Neural crest cell (in vitro differentiated cells): ENCODE measurements at regions not wholly inside any gene's neighbourhood (a gene's known extent, or its start where the extent isn't known, plus 50 kb on each side); places are given as distances from the start of the nearest gene placed in this dataset.

Source experiments
- DNase-seq: peaks from one replicate; pipeline ENCODE4 v3.0.0; 2021; ENCODE audit warnings: low read depth, mixed read lengths, low spot score
- H3K27ac Mint-ChIP-seq: one replicate; pipeline ENCODE4 v1.8.0; 2021; ENCODE audit warnings: mild to moderate bottlenecking, mixed read lengths; ENCODE audit not compliant: unreplicated experiment
- H3K27me3 Mint-ChIP-seq: 2 replicates; pipeline ENCODE4 v1.8.0; 2021; ENCODE audit warnings: low read depth, mild to moderate bottlenecking, mixed read lengths
- H3K36me3 Mint-ChIP-seq: 2 replicates; pipeline ENCODE4 v1.8.0; 2021; ENCODE audit warnings: low read depth, mild to moderate bottlenecking, mixed read lengths
- H3K4me1 Mint-ChIP-seq: 2 replicates; pipeline ENCODE4 v1.8.0; 2021; ENCODE audit warnings: mixed read lengths
- H3K4me3 Mint-ChIP-seq: one replicate; pipeline ENCODE4 v1.8.0; 2021; ENCODE audit warnings: mild to moderate bottlenecking, mixed read lengths
- H3K9me3 Mint-ChIP-seq: 2 replicates; pipeline ENCODE4 v1.8.0; 2021; ENCODE audit warnings: mixed read lengths
- CTCF ChIP-seq: fragments of 200-600 bp; sonication (generic); conservative IDR thresholded peaks from 2 replicates; pipeline ENCODE4 v1.5.0; 2021; ENCODE audit warnings: antibody characterized with exemption, mild to moderate bottlenecking

DNA sequence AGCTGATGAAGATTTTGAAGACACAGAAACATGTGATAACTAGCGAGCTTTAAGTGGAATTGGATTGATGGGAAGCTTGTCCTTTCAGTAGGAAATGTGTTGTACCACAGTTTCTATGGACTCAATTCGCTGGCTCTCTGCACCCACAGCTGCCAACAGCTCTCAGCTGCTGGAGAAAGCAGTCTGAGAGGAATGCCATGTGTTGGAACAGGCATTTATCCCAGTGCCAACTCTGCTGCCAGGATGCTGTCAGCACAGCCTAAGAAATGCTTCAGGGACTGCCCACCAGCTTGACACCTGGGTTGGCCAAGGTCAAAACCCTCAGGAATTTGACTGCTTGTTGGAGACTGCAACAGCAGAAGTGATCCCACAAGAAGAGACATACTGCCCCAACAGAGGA, 193.0 kb upstream of the THSD7B start:
- no peak for DNase-seq
- TF ChIP-seq CTCF = no peak
- Mint-ChIP-seq H3K27me3 (peaks cover 39% of the 10 kb centered on the region), H3K9me3 (no peaks in the 10 kb centered on the region), H3K27ac (no peak overlapping the region), H3K4me3 (no peak overlapping the region), H3K36me3 (no peaks in the 10 kb centered on the region), H3K4me1 (no peaks in the 10 kb centered on the region)

DNA sequence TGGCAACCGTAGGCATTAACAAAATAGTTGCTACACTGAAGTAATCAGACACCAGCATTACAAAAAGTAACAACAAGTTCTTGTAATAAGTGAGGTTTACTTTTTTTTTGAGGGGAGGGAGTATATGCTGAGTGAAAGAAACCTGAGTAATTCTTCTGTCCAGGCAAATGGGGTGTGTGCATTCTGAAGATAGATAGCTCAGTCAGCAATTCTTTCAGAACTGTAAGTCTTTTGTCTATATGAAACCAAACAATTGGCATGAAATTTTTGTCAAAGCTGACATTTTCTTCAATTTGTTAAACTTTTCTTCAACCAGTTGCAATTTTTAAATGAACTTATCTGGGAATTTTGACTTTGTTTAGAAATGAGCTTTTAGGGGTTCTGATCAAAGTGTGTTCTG, 208.1 kb upstream of the THSD7B start:
- TF ChIP-seq CTCF = no peak
- Mint-ChIP-seq H3K4me1 (no peaks in the 10 kb centered on the region), H3K36me3 (no peaks in the 10 kb centered on the region), H3K27me3 (peaks cover 67% of the 10 kb centered on the region), H3K9me3 (no peaks in the 10 kb centered on the region), H3K4me3 (no peak overlapping the region), H3K27ac (no peak overlapping the region)
- DNase-seq = no peak

- no peak for TF ChIP-seq CTCF
- Mint-ChIP-seq H3K27me3 (peaks cover 30% of the 10 kb centered on the region), H3K4me1 (no peaks in the 10 kb centered on the region), H3K9me3 (no peaks in the 10 kb centered on the region), H3K36me3 (no peaks in the 10 kb centered on the region), H3K27ac (no peak overlapping the region), H3K4me3 (no peak overlapping the region)
- no peak for DNase-seq
Observed at GRCh38 chr2:136550181-136550580, 215.2 kb upstream of the THSD7B start.

- TF ChIP-seq CTCF = no peak
- Mint-ChIP-seq H3K4me1 (no peaks in the 10 kb centered on the region), H3K4me3 (no peak overlapping the region), H3K9me3 (peaks cover 3% of the 10 kb centered on the region), H3K36me3 (no peaks in the 10 kb centered on the region), H3K27me3 (peaks cover 18% of the 10 kb centered on the region), H3K27ac (no peak overlapping the region)
- no peak for DNase-seq
Observed at GRCh38 chr2:136539355-136539754, 226.0 kb upstream of the THSD7B start.

DNA sequence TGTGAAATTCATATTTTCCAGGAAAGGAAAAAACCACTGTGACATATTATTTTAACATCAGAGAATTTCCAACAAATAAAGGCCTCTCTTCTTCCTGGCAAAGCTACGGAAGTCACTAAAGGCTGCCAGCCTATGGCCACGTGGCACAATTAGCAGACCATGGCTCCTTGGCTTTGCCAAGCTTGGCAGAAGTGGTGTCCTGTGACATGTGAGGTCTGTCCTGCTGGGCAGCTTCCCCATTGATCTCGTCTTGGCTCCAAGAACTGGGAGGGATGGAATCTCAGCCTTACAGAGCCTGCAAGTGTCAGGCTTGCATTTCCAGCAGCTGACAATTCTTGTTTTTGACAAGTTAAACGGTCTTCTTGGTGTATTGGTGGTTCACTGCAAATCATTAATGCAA, 226.9 kb upstream of the THSD7B start:
- no peaks in the 10 kb centered on the region for H3K36me3 Mint-ChIP-seq
- no peak overlapping the region for H3K4me3 Mint-ChIP-seq
- peaks cover 17% of the 10 kb centered on the region for H3K27me3 Mint-ChIP-seq
- DNase-seq = no peak
- H3K9me3 Mint-ChIP-seq = peaks cover 3% of the 10 kb centered on the region
- H3K27ac Mint-ChIP-seq = no peak overlapping the region
- no peaks in the 10 kb centered on the region for H3K4me1 Mint-ChIP-seq
- no peak for TF ChIP-seq CTCF

DNA sequence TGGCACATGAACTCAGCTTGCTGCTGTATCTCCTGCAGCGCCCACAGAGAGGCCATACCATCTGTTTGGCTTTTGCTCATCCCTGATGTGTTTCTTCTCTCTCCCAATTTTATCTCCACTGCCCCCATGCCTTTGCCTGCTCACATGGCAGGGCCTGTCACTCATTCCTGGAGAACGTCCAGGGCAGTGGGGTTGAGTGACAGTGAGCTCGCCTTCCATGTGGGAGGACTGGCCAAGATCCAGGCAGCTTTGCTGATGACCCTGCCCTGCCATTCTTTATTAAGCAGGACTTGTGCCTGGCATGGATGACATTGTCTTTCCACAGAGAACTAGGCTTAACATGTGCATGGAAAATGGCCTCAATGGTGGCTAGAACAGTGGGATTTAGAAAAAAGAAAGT, 230.5 kb upstream of the THSD7B start:
- Mint-ChIP-seq H3K4me3 (no peak overlapping the region), H3K27me3 (peaks cover 33% of the 10 kb centered on the region), H3K9me3 (peaks cover 3% of the 10 kb centered on the region), H3K36me3 (no peaks in the 10 kb centered on the region), H3K4me1 (no peaks in the 10 kb centered on the region), H3K27ac (no peak overlapping the region)
- no peak for DNase-seq
- no peak for TF ChIP-seq CTCF
